ENCODE measurements at regions not wholly inside any gene's neighbourhood (a gene's known extent, or its start where the extent isn't known, plus 50 kb on each side); places are given as distances from the start of the nearest gene placed in this dataset.
"Not testable (repeated sequence)": the region's sequence is repeated elsewhere in the genome, so short reads cannot be mapped to it uniquely, and the experiment has no call there.

DNA sequence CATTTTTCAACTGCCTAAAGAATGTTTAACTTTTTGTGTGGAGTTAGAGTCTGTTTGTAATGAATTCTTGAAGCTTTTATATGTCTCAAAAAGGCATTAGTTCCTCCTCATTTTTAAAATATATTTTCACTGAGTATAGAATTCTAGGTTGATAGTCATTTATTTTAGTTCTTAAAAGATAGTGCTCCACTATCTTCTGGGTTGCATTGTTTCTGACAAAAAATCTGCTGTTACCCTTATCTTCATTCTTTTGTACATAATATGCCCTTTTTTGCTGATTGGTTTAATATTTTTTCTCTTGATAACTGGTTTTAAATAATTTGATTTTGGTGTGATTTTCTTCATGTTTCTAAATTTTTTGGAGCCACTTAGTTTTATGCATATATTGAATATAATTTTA is 754.7 kb upstream of the GYPC start:
- DNase-seq: no peak

- DNase-seq: no peak
Observed at GRCh38 chr2:125925891-125926546, 729.9 kb upstream of the GYPC start.

DNA sequence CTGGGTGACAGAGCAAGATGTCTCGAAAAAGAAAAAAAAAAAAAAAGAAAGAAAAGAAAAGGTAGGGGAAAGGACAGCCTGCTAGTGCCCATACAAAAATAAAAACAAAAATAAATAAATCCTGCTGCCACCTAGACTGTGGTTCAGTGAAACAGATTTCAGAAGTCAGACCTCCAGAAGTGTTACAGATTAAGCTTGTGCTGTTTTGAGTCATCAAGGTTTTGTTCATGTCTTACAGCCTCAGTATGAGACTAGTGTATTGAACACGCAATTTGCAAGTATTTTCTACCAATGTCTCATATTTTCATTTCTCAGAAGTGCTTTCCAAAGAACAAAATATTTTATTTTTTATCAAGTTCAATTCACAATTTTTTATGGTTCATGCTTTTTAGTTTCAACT is 720.4 kb upstream of the GYPC start:
- DNase-seq: no peak

GRCh38 chr2:125942585-125943424 is 713.2 kb upstream of the GYPC start:
- no peak for DNase-seq

DNA sequence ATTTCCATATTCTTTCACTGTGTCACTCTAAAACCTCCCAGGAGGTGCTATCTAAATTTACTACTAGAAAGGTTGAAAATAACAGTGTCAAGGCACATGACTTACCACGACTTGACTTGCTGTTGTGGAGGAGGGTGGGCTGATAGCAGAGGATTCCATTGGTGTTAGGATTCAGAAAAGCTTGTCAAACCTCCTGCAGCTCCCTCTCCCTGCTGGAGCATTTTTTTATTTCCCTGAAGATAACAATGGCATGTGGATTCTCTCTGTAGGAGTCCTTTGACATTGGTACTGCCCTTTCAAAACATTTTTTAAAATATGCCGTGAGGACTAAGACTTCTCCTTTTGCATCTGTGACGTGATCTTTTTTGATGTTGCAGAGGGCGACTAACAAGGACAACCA is 696.9 kb upstream of the GYPC start:
- no peak for DNase-seq

- no peak for DNase-seq
Observed at GRCh38 chr2:125961739-125962138, 694.2 kb upstream of the GYPC start.

DNA sequence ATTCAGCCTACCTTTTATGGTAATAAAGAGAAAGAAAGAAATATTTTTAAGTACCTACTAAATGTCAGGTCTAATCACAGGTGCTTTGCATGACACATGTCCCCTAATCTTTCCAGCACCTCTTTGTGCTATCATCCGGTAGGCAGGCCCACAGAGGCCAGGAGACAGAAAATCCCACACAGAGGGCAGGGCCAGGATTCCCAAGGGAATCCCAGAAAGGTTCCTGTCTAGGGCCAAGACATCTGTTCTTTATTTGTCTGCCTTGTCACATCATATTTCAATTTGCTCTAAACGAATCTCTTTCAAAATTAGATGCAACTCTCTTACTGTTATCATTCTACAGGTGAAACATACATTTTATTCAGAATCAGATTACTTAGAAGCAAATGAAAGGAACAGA is 676.1 kb upstream of the GYPC start:
- DNase-seq: no peak

DNA sequence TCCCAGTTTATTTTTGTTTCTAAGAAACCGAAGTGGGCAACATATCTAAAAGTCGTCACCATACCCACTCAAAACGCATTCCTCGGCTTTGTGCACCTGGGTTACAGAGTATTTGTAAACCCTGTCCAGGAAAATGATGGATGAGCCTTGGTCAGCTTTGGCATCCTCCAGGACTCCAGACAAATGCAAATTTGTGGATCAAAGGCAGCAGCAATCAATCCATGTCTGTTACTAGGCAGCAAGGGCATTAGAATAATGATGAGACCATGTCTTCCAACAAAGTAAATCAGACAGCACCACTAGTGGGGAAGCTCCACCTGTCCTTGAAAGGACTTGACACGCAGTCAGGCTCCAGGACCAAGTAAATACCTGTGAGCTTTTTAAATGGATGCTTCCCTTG is 672.6 kb upstream of the GYPC start:
- DNase-seq: no peak

DNA sequence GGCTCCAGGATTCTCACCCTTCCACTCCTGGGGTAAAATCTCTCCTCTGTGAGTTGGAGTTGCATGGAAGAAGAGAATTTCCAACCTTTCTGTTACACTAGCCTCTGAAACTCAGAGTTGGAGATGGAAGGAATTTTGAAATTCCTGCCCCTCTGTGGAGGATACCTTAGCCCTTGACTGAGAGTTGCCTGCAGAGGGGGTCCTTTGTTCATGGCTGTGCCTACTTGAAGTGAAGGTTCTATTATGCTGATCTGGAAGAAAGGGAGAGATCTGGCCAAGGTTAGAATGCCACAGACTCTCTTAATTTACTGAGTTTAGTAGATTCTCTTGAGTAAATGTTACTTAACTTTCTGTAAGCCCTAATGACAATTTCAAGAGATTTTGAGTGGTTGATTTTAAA is 626.6 kb upstream of the GYPC start:
- no peak for DNase-seq

DNA sequence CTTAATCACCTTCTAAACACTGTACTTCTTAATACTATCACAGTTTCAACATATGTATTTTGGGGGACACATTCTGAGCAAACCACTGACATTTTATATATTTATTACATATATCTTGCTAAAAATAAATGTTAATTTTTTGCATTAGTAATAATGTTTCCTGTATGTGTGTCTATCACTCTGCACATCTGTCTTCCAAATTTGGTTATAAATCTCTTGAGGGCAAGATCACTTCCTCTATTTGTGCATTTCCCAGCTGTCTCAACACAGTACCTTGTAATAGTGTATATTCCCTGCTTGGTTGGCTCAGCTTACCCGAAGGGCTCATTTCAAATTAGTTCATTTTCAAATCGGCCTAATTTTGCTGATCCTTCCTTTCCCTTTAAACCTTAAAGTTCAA is 617.1 kb upstream of the GYPC start:
- no peak for DNase-seq

DNA sequence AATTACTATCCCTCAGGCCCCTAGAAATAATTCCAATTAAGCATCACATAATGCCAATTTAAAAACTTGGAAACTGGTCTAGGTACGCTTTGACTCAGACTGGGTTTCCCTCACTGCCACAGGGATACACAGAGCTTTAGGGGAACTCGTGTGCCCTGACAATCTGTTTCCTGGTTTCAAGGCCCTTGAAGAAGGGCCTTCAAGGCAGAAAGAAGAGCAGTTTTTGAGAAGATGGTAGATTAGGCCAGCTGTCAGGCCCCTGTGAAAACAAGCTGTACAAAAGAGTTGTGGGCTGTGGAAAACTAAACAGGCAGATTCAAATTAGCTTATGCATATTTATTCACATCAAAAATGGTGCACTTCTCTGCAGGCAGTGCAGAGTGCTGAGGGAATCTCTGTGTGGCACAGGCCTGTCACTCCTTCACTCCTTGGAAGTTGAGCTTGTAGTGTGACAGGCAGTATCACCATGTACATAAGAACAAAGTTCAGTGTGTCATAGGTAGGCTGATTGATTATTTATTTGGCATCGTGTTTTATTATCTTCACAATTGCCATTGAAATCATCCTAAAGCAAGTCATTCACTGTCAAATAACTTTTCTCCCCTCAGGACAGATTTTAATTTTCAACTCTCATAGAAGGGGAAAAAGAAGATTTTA is 614.4 kb upstream of the GYPC start:
- no peak for DNase-seq

DNA sequence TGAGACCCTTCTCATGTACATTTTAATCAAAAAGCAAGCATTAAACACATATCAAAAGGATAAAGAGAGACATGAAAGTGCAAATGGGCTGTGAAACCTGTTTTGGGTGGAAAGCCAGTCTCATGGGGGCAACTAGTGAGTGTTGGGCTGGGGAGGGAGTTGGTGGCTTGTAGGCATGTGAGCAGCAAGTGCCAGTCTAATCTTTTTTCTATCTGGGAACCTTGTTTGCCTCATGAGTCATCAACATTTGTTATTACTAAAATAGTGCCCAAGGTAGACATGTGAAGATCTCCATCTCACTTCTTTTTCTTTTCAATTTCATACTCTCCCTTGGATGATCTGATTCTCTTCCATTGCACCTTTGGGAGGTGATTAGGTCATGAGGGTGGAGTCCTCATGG is 613.9 kb upstream of the GYPC start:
- no peak for DNase-seq

GRCh38 chr2:126048719-126049118 is 607.2 kb upstream of the GYPC start:
- DNase-seq: no peak

DNA sequence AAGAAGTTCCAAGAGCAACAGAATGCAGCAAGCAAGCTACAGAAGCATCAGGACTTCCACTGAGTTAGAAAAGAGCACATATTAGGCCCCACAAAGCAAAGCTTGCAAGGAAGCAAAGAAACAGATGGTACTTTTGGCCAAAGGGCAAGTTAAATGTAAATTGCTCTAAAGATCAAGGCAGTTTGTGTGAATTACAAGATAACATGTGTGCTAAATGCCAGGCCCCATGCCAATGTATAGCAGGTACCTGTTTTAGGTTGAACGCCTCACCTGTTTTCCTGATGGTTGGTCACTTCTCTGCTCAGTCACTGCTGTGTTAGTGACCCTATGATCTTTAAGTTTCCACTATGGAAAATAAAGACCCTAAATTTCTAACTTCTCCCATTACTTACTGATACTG is 606.5 kb upstream of the GYPC start:
- DNase-seq: no peak

DNA sequence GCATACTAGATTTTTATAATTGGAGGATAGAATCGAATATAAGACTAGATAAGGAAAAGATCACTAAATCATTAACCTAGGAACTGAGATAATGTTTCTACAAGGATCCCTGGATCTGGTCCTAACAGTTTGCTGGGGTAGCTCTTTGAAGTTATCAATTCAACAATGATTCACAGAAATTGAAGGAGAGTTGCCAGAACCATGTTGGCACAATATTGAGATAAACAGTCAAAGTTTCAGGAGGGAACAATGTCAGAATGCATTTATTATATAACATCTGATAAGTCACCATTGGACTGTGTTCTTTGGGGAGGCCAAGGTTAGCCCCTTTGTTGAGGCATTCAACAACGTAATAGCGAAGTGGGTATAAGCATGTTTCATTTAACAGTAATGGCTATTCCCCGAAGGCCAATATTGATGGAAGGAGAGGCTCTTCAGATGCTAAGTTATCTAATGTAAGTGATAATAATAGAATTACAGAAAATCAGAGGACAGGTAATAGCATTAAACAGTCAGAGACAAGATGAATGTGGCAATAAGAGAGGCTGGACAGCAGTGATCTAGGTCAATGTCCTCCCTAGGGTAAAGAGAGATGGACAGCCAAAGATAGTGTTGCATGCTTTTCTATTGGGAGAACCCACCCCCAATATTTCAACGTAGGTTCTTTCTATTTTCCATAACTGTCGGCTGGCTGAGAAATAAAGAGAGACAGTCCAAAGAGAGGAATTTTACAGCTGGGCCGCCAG is 604.8 kb upstream of the GYPC start:
- no peak for DNase-seq

DNA sequence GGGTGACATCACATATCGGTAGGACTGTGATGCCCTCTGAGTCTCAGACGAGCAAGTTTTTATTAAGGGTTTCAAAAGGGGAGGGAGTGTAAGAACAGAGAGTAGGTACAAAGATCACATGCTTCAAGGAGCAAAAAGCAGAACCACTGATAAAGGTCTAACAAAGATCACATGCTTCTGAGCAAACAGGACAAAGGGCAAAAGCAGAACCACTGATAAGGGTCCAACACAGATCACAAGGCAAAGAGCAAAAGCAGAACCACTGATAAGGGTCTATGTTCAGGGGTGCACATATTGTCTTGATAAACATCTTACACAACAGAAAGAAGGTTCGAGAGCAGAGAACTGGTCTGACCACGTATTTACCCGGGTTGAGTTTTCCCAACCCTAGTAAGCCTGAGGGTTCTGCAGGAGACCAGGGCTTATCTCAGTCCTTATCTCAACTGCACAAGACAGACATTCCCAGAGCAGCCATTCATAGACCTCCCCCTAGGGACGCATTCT is 604.2 kb upstream of the GYPC start:
- not testable (repeated sequence) for DNase-seq

DNA sequence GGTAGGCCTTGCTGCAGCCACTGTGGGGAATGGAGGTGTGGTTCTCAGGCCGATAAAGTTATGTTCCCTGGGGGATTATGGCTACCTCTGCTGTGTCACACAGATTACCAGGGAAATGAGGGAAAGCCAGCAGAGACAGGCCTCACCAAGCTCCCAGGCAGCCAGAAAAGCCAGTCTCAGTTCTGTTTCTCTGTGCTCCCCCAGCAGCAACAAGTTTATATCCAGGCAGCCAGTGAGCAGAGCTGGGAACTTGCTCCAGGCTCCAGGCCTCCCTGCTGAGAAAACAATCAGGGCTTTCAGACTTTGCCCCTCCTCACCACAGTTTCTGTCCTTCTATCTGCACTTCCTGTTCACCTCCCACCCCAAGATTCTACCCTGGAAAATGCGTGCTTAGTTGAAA is 596.6 kb upstream of the GYPC start:
- DNase-seq: no peak

GRCh38 chr2:126085011-126085795 is 570.8 kb upstream of the GYPC start:
- DNase-seq: no peak

DNA sequence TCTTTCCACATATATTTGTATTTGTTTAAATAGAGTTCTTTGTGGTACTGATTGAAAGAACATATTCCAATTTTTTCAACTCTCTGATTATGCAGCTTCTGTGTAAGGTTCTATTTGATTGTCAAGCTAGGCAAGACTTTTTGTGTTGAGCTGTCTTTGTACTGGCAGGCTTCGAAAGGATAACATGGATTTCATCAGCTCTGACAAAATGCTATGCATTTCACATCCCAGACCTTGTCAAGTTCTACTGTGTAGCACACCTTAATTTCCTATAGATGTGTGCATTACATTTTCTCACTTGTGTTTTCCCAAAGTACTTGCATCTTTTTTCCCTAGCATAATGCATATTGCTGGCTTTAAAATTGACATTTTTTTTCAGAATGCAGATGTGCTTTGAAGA is 555.0 kb upstream of the GYPC start:
- no peak for DNase-seq

- DNase-seq: no peak
Observed at GRCh38 chr2:126106006-126106405, 550.0 kb upstream of the GYPC start.

- DNase-seq: no peak
Observed at GRCh38 chr2:126107883-126108282, 548.1 kb upstream of the GYPC start.

- no peak for DNase-seq
Observed at GRCh38 chr2:126115975-126116374, 540.0 kb upstream of the GYPC start.
